ENCODE measurements at regions not wholly inside any gene's neighbourhood (a gene's known extent, or its start where the extent isn't known, plus 50 kb on each side); places are given as distances from the start of the nearest gene placed in this dataset.

GRCh38 chr1:188061881-188062280, 1233.1 kb downstream of the PLA2G4A start:
- no peak overlapping the region for H2AFZ ChIP-seq (ENCODE audit: low read depth, low read length)
- no peak overlapping the region for H3K27ac ChIP-seq (ENCODE audit: low read length)
- no peaks in the 10 kb centered on the region for H3K27me3 ChIP-seq (ENCODE audit: low read depth, low read length)
- H4K20me1 ChIP-seq (ENCODE audit: insufficient read depth, low read length): no peaks in the 10 kb centered on the region
- H3K79me2 ChIP-seq (ENCODE audit: low read length): no peaks in the 10 kb centered on the region
- no peaks in the 10 kb centered on the region for H3K36me3 ChIP-seq (replicated peaks; ENCODE audit: low read depth, low read length)
- no peak overlapping the region for H3K4me2 ChIP-seq (ENCODE audit: low read length)
- H3K9me3 ChIP-seq (ENCODE audit: insufficient read depth, low read length): no peaks in the 10 kb centered on the region
- H3K4me3 ChIP-seq (ENCODE audit: low read length): no peak overlapping the region
- no peaks in the 10 kb centered on the region for H3K4me1 ChIP-seq (ENCODE audit: low read length)
- no peak overlapping the region for H3K9ac ChIP-seq (ENCODE audit: low read length)
- TF ChIP-seq EZH2phosphoT487 (IDR thresholded peaks at IDR 0.05; ENCODE audit: low read depth) (no peak), CTCF (IDR thresholded peaks at IDR 0.05; ENCODE audit: low read depth, low read length) (no peak)

DNA sequence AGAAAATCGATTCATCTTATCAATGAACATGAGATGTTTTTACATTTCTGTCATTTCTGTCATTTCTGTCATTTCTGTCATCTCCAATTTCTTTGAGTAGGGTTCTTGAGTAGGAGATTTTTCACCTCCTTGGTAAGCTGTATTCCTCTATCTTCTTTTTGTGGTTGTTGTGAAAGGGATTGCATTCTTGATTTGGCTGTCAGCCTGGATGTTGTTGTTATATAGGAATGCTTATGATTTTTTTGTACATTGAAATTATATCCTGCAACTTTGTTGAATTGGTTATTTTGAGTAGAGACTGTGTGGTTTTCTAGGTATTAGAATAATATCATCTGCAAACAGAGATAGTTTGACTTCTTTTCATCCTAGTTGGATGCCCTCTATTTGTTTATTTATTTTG, 1233.7 kb downstream of the PLA2G4A start:
- Histone ChIP-seq H2AFZ (ENCODE audit: low read depth, low read length) (no peak overlapping the region), H3K79me2 (ENCODE audit: low read length) (no peaks in the 10 kb centered on the region), H4K20me1 (ENCODE audit: insufficient read depth, low read length) (no peaks in the 10 kb centered on the region), H3K4me2 (ENCODE audit: low read length) (no peak overlapping the region), H3K27me3 (ENCODE audit: low read depth, low read length) (no peaks in the 10 kb centered on the region), H3K27ac (ENCODE audit: low read length) (no peak overlapping the region), H3K9me3 (ENCODE audit: insufficient read depth, low read length) (no peaks in the 10 kb centered on the region), H3K36me3 (replicated peaks; ENCODE audit: low read depth, low read length) (no peaks in the 10 kb centered on the region), H3K9ac (ENCODE audit: low read length) (no peak overlapping the region), H3K4me1 (ENCODE audit: low read length) (no peaks in the 10 kb centered on the region), H3K4me3 (ENCODE audit: low read length) (no peak overlapping the region)
- TF ChIP-seq EZH2phosphoT487 (IDR thresholded peaks at IDR 0.05; ENCODE audit: low read depth) (no peak), CTCF (IDR thresholded peaks at IDR 0.05; ENCODE audit: low read depth, low read length) (no peak)

GRCh38 chr1:188065917-188066316, 1237.2 kb downstream of the PLA2G4A start:
- Histone ChIP-seq H3K4me2 (ENCODE audit: low read length) (no peak overlapping the region), H3K9me3 (ENCODE audit: insufficient read depth, low read length) (peaks cover 9% of the 10 kb centered on the region; the same call in 1 of the 2 replicates), H3K27ac (ENCODE audit: low read length) (no peak overlapping the region), H3K79me2 (ENCODE audit: low read length) (no peaks in the 10 kb centered on the region), H3K4me3 (ENCODE audit: low read length) (no peak overlapping the region), H3K4me1 (ENCODE audit: low read length) (no peaks in the 10 kb centered on the region), H2AFZ (ENCODE audit: low read depth, low read length) (no peak overlapping the region), H3K9ac (ENCODE audit: low read length) (no peak overlapping the region), H3K36me3 (replicated peaks; ENCODE audit: low read depth, low read length) (no peaks in the 10 kb centered on the region), H4K20me1 (ENCODE audit: insufficient read depth, low read length) (no peaks in the 10 kb centered on the region), H3K27me3 (ENCODE audit: low read depth, low read length) (no peaks in the 10 kb centered on the region)
- TF ChIP-seq CTCF (IDR thresholded peaks at IDR 0.05; ENCODE audit: low read depth, low read length) (no peak), EZH2phosphoT487 (IDR thresholded peaks at IDR 0.05; ENCODE audit: low read depth) (no peak)

DNA sequence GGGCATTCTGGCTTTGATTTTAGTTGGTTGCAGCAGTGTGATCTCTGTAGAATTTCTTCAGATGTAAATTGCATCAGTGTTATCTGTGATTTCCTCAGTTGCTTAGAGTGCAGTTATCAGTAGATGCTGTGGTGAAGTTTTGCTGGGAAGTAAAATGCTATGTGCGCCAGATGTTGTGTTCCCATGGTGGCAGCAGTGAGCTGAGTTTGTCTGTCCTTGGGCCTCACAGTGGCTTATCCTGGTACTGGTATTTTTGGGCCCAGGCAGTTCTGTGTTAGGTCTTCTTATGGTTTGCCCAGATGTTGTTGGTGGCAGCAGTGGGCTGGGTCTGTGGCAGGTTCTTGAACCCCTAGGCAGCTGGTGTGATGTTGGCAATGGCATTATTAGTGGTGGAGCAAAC, 1242.1 kb downstream of the PLA2G4A start:
- Histone ChIP-seq H3K36me3 (replicated peaks; ENCODE audit: low read depth, low read length) (no peaks in the 10 kb centered on the region), H3K79me2 (ENCODE audit: low read length) (no peaks in the 10 kb centered on the region), H4K20me1 (ENCODE audit: insufficient read depth, low read length) (no peaks in the 10 kb centered on the region), H3K27me3 (ENCODE audit: low read depth, low read length) (no peaks in the 10 kb centered on the region), H3K4me1 (ENCODE audit: low read length) (no peaks in the 10 kb centered on the region), H2AFZ (ENCODE audit: low read depth, low read length) (no peak overlapping the region), H3K4me3 (ENCODE audit: low read length) (no peak overlapping the region), H3K9me3 (ENCODE audit: insufficient read depth, low read length) (peaks cover 12% of the 10 kb centered on the region; the same call in 1 of the 2 replicates), H3K9ac (ENCODE audit: low read length) (no peak overlapping the region), H3K27ac (ENCODE audit: low read length) (no peak overlapping the region), H3K4me2 (ENCODE audit: low read length) (no peak overlapping the region)
- TF ChIP-seq EZH2phosphoT487 (IDR thresholded peaks at IDR 0.05; ENCODE audit: low read depth) (no peak), CTCF (IDR thresholded peaks at IDR 0.05; ENCODE audit: low read depth, low read length) (no peak)

All from OCI-LY3 (cell line).